NCI-H748 treated with DMSO at 0.1 percent for 48 hours (cell line): ENCODE measurements at regions not wholly inside any gene's neighbourhood (a gene's known extent, or its start where the extent isn't known, plus 50 kb on each side); places are given as distances from the start of the nearest gene placed in this dataset.

Experiments
- DNase-seq: peaks from one replicate; lab custom pipeline; 2025; lab: John Stamatoyannopoulos, UW

DNA sequence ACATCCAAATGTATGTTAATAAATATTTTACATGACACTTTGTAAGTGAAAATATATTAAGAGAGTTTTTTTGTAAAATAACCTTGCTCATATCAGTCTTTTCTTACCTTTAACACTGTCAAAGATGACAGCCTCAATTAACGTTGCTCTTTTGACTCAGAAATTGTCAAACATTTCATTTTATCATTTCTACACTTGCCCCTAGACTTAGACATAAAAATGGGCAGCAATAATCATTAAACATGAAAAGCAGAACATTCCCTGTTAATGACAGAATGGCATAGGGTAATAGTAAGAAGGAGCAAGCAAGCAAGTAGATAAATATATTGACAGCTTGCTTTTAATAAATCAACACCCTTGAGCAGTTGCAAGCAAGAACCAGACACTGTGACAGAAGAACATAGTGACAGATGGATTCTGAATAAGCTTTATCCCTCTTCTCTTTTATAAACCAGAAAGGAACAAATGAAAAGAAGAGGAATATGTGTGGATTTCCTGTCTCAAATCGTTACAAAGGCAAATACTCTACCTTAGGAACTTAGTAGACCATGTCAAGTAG is 796.0 kb upstream of the CHD1 start:
- DNase-seq, result no peak

DNA sequence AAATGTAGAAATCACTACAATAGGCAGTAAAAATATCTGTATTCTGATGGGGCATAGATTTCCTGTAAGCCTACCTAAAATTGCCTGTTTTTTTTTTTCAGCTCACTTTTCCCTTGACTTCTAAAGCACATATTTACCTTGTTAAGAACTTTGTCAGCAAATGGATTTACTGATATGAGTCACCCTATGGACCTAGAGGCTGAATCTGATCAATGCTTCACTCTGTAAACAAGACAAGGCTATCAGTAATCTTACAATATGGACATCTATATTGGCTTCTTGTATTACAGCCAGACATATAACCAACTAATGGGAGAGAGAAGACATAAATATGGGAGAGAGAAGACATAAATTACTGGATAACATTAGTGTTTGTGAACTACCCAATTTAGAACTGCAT is 792.7 kb upstream of the CHD1 start:
- peak; percentile 9 for DNase-seq

DNA sequence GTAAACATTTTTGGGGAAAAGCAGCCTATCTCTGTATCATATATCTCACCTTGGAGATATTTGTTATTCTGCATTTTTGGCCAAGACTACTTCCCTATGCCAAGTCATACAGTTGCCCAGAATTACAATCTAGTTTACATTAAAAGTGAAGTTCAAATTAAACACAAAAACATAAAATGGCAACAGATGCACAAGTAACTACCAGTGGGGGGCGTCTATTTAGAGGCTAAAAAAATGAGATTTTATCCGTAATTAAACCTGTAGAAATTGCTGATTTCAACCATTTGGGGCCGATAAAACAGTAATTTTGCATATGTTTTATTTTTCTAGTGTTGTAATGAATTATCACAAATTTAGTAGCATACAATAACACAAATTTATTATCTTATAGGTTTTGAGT is 787.1 kb upstream of the CHD1 start:
- no peak for DNase-seq

DNA sequence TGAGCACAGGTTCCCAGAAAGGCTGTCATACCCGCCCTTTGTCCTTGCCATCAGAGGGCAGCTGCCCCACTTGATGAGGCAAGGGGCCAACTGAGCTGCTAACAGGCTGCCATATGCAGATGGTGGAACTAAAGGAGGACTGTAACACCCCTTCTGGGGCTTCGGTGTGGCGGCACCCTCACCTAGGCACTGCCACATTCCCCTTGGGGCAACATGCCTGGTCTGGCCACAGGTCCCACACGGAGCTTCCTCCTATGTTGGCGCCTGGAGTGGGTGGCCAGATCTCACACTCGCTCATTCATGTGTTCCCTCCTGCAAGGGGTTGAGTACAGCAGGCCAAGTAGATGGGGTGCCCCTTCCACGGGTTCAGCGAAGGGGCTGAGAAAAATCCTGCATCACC is 777.4 kb upstream of the CHD1 start:
- DNase-seq, result no peak

DNA sequence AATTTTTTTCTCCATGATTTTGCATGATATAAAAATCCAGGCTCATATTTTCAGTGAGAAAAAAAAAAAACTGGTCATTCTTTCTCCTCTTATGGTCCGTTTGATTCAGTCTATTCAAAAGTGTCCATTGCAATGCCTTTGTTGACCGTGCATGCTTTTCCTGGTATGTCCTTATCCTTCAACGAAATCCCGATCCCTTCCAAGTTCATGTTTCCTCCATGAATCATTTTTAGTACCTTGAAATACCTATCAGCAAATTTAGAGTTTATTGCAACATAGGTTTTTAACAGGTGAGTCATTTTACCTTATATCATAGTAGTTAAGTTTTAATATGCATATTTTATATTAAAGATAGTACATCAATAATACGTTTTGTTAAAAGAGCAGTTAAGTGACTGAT is 773.8 kb upstream of the CHD1 start:
- DNase-seq, result no peak

DNA sequence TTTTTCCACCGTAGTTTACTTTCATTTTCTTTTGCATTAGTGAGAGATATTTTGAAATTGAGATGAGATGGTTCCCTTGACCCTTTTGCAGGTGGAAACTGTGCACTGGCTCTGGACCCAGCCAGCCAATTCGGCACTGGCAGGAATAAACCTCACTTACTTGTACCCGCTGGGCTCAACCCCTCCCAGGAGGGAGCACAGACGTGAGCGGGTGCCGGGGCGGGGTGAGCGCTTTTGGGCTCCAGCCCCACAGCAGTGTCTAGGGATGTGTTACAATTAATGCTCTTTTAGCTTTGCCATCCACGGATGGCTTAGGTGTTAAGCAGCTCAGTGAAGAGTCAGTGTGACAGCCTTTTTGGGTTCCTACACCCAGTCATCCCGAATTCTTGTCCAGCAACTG is 766.1 kb upstream of the CHD1 start:
- no peak for DNase-seq

DNA sequence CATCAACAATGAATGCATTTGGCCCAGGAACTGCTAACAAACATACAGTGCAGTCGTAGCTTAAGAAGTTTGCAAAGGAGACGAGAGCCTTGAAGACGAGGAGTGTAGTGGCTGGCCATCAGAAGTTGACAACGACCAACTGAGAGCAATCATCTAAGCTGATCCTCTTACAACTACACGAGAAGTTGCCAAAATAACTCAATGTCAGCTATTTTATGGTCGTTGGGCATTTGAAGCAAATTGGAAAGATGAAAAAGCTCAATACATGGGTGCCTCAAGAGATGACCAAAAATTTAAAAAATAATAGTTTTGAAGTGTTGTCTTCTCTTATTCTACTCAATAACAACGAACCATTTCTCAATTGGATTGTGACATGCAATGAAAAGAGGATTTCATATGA is 757.7 kb upstream of the CHD1 start:
- no peak for DNase-seq

DNA sequence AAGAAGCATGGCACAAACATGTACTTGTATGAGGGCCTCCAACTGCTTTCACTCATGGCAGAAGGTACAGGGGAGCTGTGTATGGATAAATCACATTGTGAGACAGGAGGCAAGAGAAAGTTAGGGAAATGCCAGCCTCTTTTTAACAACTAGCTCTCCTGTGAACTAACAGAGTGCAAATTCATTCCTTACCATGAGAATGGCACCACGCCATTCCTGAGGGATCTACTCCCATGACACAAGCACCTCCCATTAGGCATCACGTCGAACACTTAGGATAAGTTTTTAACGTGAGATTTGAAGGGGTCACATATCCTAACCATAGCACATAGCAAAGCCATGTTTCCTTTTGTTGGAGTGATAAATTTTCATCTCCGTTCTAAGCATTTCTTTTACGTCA is 747.2 kb upstream of the CHD1 start:
- DNase-seq, result no peak

DNA sequence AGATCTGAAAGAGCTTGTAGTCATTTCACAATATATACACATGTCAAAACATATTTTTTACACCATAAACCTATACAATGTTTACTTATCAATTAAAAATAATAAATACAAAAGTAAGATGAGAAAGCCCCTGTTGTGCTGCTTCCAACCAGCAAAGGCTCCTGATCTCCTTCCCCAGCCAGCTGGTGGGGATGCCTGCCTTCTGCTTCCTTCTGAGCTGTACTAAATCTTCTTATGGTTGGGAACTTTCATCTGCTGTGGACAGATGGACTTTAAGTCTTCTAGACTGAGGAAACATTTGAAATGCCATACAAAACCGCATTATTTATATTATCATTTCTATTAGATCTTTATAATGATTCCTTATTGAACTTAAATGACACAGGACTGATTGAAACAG is 745.3 kb upstream of the CHD1 start:
- no peak for DNase-seq

DNA sequence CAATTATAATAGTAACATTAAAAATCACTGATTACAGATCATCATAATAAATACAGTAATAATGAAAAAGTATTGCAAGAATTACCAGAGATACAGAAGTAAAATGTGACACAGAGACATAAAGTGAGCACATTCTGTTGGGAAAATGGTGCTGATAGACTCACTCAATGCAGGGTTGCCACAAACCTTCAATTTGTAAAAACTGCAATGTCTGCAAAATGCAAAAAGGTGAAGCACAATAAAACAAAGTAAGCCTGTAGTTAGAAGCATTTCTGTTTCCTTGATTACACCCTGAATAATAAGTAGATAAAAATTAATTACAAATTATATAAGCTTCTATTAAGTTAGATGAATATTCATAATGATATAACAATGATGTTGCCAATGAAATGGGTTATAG is 736.2 kb upstream of the CHD1 start:
- DNase-seq, result no peak

DNA sequence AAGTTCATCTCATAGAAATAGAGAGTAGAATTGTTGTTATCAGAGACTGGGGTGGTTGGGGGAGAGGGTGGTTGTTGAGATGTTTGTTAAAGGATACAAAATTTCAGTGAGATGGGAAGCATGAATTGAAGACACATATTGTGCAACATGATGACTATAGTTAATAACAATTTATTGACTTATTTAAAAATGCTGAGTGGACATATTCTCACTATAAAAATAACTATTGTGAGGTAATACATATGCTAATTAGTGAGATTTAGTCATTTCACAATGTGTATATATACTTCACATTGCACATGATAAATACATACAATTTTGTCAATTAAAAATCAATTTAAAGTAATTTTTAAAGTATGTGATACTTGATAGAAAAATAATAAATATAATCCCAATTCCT is 722.5 kb upstream of the CHD1 start:
- DNase-seq, result no peak

DNA sequence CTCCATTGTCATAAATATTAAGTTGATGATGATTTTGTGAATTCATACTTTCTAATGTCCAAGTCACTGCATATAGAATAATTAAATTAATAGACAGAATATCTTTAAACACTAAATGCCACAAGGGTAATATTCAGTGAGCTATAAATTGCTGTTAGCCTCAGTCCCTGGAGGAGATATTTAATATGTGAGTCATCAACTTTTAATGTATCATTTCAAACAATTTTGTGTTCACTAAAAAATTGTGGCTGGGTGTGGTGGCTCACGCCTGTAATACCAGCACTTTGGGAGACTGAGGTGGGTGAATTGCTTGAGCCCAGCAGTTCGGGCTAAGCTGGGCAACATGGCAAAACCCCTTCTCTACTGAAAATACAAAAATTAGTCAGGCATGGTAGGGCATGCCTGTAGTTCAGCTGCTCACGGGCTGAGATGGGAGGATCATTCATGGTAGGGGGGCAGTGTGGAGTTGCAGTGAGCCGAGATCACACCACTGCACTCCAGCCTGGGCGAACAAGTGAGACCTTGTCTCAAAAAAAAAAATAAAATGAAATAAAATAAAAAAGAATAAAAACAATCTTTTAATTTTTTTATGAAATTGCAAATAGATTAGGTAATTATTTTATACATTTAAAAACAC is 717.3 kb upstream of the CHD1 start:
- no peak for DNase-seq

DNA sequence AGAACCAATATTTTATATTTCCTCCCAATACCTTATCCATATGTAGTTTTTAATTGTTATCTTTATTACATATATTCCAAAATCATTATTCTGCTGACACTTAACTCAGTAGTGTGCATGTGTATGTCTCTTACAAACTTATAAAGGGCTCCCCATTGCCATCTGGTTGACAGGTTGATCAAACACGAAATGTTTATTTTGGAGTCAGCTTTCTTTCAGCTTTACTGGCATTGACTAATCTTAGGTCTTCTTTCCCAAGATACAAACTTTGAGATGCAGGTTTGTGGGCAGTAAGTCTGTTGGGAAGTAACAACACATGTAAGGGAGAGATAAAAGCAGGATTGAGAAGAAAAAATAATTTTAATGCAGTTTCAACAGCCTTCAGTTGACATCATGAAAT is 716.0 kb upstream of the CHD1 start:
- no peak for DNase-seq

DNA sequence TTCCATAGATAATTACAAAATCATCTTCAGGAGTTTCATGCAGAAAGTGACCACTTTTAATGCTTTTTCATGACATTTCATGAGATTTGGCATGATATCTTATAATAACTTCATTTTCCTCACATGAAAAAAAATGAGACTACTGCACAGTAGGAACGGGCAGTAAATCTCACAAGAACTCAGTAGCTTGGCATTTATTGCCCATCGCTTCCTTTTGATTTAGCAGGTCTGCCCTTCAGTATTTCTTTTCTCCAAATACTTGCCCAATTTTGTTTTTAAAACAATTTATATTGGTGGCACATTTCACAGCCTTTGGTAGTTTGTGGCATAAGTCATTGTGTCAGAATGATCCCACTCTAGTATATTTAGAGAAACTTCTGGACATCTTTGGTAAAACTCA is 711.8 kb upstream of the CHD1 start:
- DNase-seq, result no peak

DNA sequence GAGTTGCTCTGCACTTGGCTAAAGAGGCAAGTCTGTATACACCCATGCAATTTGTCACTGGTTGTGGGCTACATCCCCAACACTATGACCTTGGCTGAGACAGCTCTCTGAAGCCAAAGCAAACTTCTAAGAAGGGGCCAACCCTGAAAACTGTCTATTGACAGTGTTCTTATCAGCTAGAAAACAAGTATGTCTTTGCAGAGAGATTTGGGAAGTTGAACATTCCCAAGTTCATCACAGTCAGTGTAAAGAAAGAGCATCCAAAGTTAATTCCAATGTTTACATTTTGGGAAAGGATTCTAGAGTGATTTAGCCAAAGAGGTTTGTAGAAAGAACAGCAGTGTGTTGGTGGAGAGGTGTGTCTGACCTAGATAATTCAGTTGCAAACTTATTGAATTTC is 711.1 kb upstream of the CHD1 start:
- no peak for DNase-seq

DNA sequence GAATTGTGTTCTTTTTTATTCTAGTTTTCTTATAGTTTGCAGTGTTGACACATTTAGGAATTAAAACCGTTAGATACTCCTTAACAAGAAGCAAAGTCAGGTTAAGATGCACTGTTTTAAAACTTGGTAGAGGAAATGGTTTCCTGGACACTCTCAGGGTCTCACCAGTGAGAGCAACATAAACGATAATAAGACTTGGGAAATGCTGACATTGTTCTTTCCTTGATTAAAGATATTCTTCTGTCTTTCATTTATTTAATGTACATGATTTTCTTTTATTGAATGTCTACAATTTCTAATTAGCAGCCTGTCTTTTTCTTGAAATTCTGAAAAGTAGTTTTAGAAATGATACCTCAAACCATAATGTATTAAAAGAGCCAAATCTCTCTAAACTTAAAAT is 707.9 kb upstream of the CHD1 start:
- DNase-seq, result no peak

DNA sequence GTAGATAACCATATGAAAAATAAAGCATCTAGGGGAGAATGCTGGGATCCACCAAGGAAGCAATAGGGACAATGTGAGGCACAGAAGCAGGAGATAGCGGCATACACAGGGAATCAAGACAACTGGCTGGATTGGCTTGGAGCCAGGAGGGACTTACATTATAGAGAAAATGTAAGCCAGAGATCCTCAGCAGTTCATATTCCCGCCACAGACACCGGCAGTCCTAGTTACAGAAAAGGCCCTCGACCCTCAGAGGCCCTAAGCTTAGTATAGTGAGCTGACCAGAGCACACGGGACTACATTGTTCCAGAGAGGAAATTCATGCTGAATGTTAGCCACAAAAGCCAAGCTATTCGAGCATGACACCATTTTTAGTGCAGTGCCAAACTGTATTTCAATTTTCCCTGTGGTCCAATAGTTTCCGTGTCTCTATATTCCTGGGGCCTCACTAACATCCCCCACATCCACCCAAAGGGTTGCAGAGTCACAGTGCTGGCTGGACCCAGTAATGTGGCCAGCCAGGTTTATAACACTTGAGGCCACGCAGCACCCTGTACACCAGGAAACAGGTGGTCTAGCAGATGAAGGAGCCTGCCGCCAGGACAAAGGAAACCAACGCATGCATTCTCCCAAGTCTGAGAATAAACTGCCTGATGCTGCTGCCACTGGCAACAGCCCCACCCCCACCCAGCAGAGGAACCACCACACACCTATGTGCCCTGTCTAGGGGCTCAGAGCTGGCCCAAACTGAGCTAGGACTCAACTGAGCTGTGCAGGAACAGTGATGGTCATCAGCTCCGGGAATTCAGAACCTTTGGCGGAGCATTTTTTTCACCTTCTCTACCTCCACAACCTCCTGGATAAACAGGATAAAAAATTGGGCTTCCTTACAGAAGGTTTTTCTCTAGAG is 693.2 kb upstream of the CHD1 start:
- no peak for DNase-seq

DNA sequence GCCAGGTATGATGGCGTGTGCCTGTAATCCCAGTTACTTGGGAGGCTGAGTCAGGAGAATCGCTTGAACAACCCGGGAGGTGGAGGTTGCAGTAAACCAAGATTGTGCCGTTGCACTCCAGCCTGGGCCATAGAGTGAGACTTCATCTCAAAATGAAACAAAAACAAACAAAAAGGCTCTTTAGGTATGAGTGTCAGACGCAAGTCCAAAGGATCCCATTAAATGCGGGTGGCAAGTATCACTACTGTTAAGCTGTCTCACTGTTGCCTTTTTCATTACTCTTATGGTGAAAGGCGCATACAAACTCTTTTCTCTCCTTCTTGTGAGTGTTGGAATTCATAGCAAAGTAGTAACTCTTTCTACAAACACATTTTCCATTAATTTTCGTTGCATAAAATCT is 688.5 kb upstream of the CHD1 start:
- DNase-seq, result no peak

DNA sequence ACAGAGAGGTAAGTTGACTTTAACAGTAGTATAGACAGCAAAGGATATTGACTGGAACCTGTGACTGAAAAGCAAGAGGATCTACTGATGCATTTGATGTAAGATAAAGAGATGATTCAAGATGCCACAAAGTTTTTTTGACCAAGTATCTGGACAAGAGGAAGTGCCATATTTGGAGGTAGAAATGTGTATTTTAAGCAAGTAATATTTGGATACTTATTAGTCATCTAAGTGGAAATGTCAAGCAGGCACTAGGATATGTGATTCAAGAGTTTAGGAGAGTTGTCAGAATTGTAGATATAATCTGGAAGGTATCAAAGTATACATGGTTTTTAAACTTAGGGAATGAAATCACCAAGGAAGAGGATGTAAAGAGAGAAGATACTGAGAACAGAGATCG is 686.1 kb upstream of the CHD1 start:
- DNase-seq, result no peak

DNA sequence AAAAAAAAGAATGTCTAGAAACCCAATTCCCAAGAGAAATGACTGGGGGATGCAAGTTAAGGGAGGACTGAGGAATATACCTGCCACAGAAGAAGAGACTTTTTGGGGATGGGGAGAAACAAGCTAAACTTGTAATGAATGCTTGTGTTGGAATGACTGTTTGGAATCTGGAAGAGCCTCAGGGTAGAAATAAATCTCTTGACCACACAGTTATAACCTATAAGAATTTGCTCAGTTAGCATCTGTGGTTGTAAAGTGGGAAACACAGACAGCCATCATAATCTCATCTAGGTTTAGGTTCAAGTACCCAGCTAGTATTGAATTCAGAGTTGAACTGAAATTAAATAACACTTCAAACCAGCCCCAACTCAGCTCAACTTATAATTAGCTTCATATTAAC is 678.3 kb upstream of the CHD1 start:
- no peak for DNase-seq

DNA sequence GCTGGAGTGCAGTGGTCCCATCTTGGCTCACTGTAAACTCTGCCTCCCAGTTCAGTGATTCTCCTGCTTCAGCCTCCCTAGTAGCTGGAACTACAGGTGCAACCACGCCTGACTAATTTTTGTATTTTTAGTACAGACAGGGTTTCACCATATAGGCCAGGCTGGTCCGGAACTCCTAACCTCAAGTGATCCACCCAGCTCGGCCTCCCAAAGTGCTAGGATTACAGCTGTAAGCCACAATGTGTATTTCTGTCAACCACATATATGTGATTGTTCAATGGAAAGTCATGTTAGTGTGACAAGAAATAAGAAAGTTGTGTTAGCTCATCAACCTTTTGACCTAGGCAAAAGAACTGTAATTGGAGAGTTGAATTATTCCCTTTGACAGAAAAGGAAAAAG is 677.1 kb upstream of the CHD1 start:
- DNase-seq, result no peak

DNA sequence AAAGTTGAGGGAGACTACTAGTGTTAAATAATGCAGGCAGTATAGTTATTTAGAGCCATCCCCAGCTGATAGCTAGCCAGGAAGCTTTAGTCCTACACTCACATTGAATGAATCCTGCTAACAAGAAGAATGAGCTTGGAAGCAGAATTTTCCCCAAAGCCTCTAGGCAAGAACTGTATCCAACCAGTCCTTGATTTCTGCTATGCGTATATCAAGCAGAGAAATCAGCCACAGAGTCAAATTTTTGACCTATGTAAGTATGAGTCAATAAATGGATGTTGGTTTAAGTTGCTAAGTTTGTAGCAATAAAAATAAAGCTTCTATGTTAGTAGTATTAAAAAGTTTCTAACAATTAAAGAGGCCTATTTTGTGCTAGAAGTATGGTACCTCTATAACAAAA is 672.1 kb upstream of the CHD1 start:
- no peak for DNase-seq

DNA sequence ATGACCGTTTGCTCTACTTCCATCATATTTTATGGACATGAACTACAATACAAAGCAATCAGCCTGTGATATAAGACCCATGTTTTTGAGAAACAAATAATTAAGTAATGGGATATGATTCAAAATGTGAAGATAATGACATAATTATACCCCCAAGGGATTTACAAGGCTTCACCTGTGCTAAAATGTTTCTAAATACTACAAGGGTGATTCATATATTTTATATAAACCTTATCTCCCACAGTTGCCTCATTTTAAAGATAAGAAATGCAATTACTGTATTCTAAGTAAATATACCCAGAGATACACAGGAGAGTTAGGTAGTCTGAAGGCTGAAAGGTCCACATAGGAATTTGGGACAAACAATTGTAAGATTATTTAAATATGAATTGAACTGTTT is 662.0 kb upstream of the CHD1 start:
- no peak for DNase-seq

DNA sequence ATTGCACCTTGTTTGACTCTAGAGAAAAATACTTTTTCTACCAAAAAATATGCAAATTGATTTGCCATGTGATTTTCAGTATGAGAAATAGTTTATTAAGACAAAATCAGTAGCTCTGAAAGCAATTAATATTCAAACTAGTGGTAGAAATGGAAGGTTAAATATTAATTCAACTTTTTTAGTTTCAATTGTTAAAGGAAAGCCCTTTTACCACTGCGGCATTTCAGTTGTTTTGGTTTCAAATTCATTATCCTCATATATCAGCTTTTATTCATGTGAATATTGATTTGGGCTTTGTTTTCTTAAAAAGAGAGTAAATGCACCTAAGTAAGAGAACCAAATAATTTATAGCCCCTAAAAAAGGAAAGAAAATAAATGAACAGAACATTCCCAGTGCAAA is 660.6 kb upstream of the CHD1 start:
- DNase-seq, result no peak
